Lung (tissue), 11 donors: ENCODE measurements at regions not wholly inside any gene's neighbourhood (a gene's known extent, or its start where the extent isn't known, plus 50 kb on each side); places are given as distances from the start of the nearest gene placed in this dataset.

Source experiments
- ATAC-seq: fragments of 200-7000 bp; cut with Tn5 transposase; one replicate; pipeline ENCODE4 v1.9.1; 2020; ENCODE audit warnings: moderate number of reproducible peaks; ENCODE audit not compliant: insufficient read depth, low FRiP score
- DNase-seq, 3 donors: peaks; one replicate each; pipeline ENCODE4 v3.0.0-alpha.2; 2013 to 2017
- H3K27ac ChIP-seq, 2 donors: one replicate each; pipeline ENCODE4 v1.5.1; 2013; ENCODE audit warnings: mild to moderate bottlenecking in 2 of 2, moderate library complexity in 2 of 2, control low read depth in 1 of 2, inconsistent platforms in 1 of 2, low read depth in 1 of 2, low read length in 1 of 2
- H3K27me3 ChIP-seq, 3 donors: one replicate each; pipeline ENCODE4 v1.5.1; 2013; ENCODE audit warnings: low read length in 2 of 3; ENCODE audit not compliant: control insufficient read depth in 3 of 3, insufficient read depth in 3 of 3
- H3K36me3 ChIP-seq, 4 donors: one replicate each; pipeline ENCODE4 v1.5.1; 2013; ENCODE audit warnings: low read length in 4 of 4, mild to moderate bottlenecking in 1 of 4, moderate library complexity in 1 of 4; ENCODE audit not compliant: control insufficient read depth in 4 of 4, insufficient read depth in 4 of 4
- H3K4me1 ChIP-seq, 5 donors: one replicate each; pipeline ENCODE4 v1.5.1; 2013; ENCODE audit warnings: low read length in 5 of 5, mild to moderate bottlenecking in 2 of 5, moderate library complexity in 1 of 5; ENCODE audit not compliant: control insufficient read depth in 5 of 5, insufficient read depth in 5 of 5
- H3K4me3 ChIP-seq: one replicate; pipeline ENCODE4 v1.5.1; 2013; ENCODE audit warnings: mild to moderate bottlenecking, control low read depth, moderate library complexity
- H3K9ac ChIP-seq, 2 donors: one replicate each; pipeline ENCODE4 v1.5.1; 2013; ENCODE audit warnings: low read length in 2 of 2, control low read depth in 1 of 2; ENCODE audit not compliant: insufficient read depth in 1 of 2
- H3K9me3 ChIP-seq, 4 donors: one replicate each; pipeline ENCODE4 v1.5.1; 2013; ENCODE audit warnings: low read length in 3 of 4, mild to moderate bottlenecking in 1 of 4, moderate library complexity in 1 of 4; ENCODE audit not compliant: control insufficient read depth in 4 of 4, insufficient read depth in 3 of 4
- WGBS, 2 donors: extraction: QIAGEN DNeasy Blood & Tissue Kit; methylation state at CpG; one replicate each; pipeline ENCODE4 v1.1.7; 2013; 5-methylcytosine and 5-hydroxymethylcytosine counted together
- TF ChIP-seq, protein P1 (sequence below): IDR thresholded peaks from 2 replicates; pipeline ENCODE4 v1.5.1; 2012; ENCODE audit warnings: mild to moderate bottlenecking; ENCODE audit errors: control extremely low read depth, extremely low read depth
- donor health status: control.
- donor health status: control.
- donor health status: Bipolar disorder and iron deficiency.
- donor health status: healthy.
- donor health status: DM: yes; HTN: yes; CAD: no.

DNA sequence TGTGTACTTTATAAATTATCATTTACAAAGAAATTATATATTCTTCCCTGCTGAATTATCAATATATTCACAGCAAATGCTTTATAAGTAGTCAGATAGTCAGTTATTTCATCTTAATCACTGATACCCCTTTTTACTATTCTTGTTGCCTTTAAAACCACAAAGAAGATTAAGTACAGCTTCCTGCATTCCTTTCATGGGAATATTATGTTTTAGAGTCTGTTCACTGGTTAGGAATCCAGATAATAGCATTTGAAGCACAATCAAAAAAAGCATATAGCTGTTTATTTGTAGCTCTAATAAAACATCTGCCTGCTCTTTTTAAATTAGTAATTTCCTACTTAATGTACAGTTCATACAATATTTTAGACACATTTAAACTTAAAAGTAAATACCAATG, 508.9 kb downstream of the FBXO15 start:
- no peak overlapping the region for H3K9ac ChIP-seq
- peaks cover 0 to 4% (median 0%) of the 10 kb centered on the region in 4 donors for H3K9me3 ChIP-seq
- H3K36me3 ChIP-seq: no peaks in the 10 kb centered on the region
- DNase-seq (no peak), ATAC-seq (no peak)
- H3K27ac ChIP-seq: no peak overlapping the region
- no peaks in the 10 kb centered on the region for H3K4me1 ChIP-seq
- H3K4me3 ChIP-seq: no peak overlapping the region
- no peaks in the 10 kb centered on the region for H3K27me3 ChIP-seq
- TF ChIP-seq, protein P1, sequence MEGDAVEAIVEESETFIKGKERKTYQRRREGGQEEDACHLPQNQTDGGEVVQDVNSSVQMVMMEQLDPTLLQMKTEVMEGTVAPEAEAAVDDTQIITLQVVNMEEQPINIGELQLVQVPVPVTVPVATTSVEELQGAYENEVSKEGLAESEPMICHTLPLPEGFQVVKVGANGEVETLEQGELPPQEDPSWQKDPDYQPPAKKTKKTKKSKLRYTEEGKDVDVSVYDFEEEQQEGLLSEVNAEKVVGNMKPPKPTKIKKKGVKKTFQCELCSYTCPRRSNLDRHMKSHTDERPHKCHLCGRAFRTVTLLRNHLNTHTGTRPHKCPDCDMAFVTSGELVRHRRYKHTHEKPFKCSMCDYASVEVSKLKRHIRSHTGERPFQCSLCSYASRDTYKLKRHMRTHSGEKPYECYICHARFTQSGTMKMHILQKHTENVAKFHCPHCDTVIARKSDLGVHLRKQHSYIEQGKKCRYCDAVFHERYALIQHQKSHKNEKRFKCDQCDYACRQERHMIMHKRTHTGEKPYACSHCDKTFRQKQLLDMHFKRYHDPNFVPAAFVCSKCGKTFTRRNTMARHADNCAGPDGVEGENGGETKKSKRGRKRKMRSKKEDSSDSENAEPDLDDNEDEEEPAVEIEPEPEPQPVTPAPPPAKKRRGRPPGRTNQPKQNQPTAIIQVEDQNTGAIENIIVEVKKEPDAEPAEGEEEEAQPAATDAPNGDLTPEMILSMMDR: no peak

DNA sequence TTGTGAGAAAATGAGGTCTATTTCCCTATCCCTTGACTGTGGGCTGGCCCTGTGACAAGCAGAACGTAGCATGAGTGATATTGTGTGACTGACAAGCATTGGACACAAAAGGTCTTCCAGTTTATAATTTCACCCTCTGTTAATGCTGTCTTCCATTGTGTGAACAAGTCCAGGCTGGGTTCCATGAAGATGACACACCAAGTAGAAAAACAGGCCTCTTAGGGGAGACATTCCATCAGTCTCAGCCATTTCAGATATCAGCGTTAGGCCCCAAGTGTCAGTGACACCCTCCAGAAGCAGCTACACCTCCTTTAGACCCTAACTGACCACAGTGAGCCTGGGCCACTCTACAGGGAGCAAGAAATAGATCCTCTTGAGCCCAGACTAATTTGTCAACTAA, 511.3 kb downstream of the FBXO15 start:
- no peaks in the 10 kb centered on the region for H3K27me3 ChIP-seq
- H3K27ac ChIP-seq: no peak overlapping the region
- 71 to 74% methylated on average over 2 of the region's 2 CpGs for WGBS, 2 donors
- no peak overlapping the region for H3K4me3 ChIP-seq
- TF ChIP-seq, protein P1: no peak
- no peaks in the 10 kb centered on the region for H3K36me3 ChIP-seq
- DNase-seq (no peak), ATAC-seq (no peak)
- H3K9me3 ChIP-seq: peaks cover 0 to 4% (median 0%) of the 10 kb centered on the region in 4 donors
- H3K9ac ChIP-seq: no peak overlapping the region
- no peaks in the 10 kb centered on the region for H3K4me1 ChIP-seq

DNA sequence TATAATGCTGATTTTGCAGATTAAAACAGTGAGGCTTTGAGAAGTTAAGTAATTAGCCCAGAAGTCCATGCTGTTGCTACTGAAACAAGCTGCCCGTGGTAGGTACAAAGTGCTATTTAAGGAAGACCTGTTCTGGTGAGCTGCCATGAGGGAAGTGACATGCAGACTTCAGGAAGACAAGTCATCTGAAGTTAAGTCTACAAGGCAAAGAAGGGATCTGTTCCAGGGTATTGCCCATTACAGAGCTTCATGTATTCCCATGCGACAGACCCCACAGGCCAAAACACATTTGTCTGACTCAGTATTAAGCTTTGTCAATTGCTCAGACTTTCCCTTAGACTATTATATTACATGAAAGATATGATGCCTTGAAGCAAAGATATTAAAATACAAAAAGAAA, 520.8 kb downstream of the FBXO15 start:
- Histone ChIP-seq H3K4me1 (peaks cover 0 to 8% (median 0%) of the 10 kb centered on the region in 5 donors), H3K36me3 (no peaks in the 10 kb centered on the region), H3K9me3 (no peaks in the 10 kb centered on the region), H3K4me3 (no peak overlapping the region), H3K27me3 (no peaks in the 10 kb centered on the region), H3K9ac (no peak overlapping the region), H3K27ac (no peak overlapping the region)
- TF ChIP-seq, protein P1: no peak
- DNase-seq: peak in 1 of 3 donors; percentile 6
- 67% methylated on average over 2 of the region's 2 CpGs for WGBS, 2 donors
- no peak for ATAC-seq

DNA sequence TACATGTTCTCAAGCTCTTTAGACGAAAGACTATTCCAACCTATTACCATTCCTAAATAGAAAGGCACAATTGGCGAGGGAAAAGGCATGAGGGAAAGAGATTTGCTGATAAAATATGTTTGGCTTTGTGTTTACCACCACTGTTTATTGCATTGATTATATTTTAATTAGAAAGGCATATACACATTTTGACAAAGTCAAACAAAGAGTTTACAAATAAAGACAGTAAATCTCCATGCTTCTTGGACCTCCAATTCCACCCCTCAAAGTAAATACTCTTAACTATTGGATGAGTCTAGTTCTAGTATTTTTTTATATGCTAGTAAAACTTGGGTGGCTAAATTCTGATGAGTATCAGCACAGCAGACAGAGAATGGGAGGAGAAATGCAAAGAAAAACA, 521.4 kb downstream of the FBXO15 start:
- DNase-seq: peak in 1 of 3 donors; percentile 3
- 79 to 87% methylated on average over 2 of the region's 2 CpGs for WGBS, 2 donors
- Histone ChIP-seq H3K27me3 (no peaks in the 10 kb centered on the region), H3K9me3 (no peaks in the 10 kb centered on the region), H3K9ac (no peak overlapping the region), H3K36me3 (no peaks in the 10 kb centered on the region), H3K27ac (no peak overlapping the region), H3K4me1 (peaks cover 0 to 8% (median 0%) of the 10 kb centered on the region in 5 donors), H3K4me3 (no peak overlapping the region)
- TF ChIP-seq, protein P1: no peak
- no peak for ATAC-seq
